ENCODE measurements at regions not wholly inside any gene's neighbourhood (a gene's known extent, or its start where the extent isn't known, plus 50 kb on each side); places are given as distances from the start of the nearest gene placed in this dataset.
"Not testable (repeated sequence)": the region's sequence is repeated elsewhere in the genome, so short reads cannot be mapped to it uniquely, and the experiment has no call there.

GRCh38 chr9:96072930-96073329 is 197.4 kb downstream of the ERCC6L2 start:
- in situ Hi-C loops (cut with MboI; ENCODE audit: low pct_unique_long_range_greater_than_20kb, low sequenced_read_pairs), result no loop called here
- no peak for DNase-seq

DNA sequence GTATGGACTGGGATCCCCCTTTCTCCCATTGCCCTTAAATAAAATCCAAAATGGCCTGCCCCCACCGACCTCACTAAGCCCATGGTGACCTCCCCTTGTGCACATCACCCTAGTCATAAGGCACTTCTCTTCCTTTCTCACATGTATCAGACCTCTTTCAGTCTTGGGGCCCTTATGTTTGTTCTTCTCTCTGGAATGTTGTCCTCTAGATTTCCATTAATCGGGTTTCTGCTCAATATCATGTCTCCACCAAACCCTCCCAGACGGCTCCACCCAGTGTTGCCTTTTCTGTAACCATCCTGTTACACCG is 196.3 kb downstream of the ERCC6L2 start:
- in situ Hi-C loops (cut with MboI; ENCODE audit: low pct_unique_long_range_greater_than_20kb, low sequenced_read_pairs), result no loop called here
- DNase-seq, result no peak

- in situ Hi-C loops (cut with MboI; ENCODE audit: low pct_unique_long_range_greater_than_20kb, low sequenced_read_pairs), result no loop called here
Measured at GRCh38 chr9:96071076-96071814, 195.8 kb downstream of the ERCC6L2 start.

DNA sequence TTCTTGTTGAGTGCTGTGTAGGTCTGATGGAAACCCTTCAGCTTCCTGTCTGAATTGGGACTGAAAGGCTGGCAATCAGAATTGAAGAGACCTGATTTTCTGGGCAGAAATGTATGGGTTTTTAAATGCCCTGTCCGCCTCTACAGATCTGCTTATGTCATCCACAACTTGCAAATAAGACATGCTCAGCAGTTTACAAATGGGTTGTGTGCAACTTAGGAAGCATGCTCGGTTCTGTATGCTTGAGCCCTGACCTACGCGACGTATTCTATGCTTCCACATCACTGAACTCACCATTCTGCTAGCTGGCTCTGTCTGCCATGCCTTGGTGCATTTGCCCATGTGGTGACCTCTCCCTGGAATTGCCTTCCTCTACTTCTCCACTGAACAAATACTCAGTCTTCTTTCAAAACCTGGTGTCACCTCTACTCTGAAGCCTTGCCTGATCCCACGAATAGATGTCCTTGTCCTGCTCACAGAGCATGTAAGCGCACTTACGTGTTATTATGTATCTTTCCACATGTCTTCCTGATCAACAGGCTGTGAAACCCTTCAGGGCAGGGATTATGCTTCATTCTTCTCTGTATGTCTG is 194.2 kb downstream of the ERCC6L2 start:
- no peak for DNase-seq
- in situ Hi-C loops (cut with MboI; ENCODE audit: low pct_unique_long_range_greater_than_20kb, low sequenced_read_pairs), result no loop called here

More at GRCh38 chr9:96071076-96071814, 195.8 kb downstream of the ERCC6L2 start:
- DNase-seq, result no peak

GRCh38 chr9:96068511-96068910 is 193.0 kb downstream of the ERCC6L2 start:
- DNase-seq, result no peak
- in situ Hi-C loops (cut with MboI; ENCODE audit: low pct_unique_long_range_greater_than_20kb, low sequenced_read_pairs), result no loop called here

DNA sequence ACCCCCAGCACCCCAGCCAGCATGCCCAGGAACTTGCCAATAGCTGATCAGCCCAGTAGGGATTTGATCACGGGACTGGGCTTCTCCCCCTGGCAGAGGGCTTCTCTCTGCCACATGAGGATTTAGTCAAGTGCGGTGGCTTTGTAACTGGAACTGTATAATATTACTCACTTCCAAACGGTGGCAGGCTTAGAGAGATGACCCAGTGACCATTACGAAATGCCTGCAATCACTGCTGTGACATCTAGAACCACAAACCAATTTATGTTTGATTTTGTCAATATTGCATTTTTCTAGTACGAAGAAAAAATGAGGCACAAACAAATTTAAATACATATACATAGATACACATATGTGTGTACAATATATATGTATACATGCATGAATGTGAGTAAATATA is 192.1 kb downstream of the ERCC6L2 start:
- in situ Hi-C loops (cut with MboI; ENCODE audit: low pct_unique_long_range_greater_than_20kb, low sequenced_read_pairs), result no loop called here
- no peak for DNase-seq

- DNase-seq, result no peak
- in situ Hi-C loops (cut with MboI; ENCODE audit: low pct_unique_long_range_greater_than_20kb, low sequenced_read_pairs), result no loop called here
Measured at GRCh38 chr9:96067004-96067403, 191.5 kb downstream of the ERCC6L2 start.

DNA sequence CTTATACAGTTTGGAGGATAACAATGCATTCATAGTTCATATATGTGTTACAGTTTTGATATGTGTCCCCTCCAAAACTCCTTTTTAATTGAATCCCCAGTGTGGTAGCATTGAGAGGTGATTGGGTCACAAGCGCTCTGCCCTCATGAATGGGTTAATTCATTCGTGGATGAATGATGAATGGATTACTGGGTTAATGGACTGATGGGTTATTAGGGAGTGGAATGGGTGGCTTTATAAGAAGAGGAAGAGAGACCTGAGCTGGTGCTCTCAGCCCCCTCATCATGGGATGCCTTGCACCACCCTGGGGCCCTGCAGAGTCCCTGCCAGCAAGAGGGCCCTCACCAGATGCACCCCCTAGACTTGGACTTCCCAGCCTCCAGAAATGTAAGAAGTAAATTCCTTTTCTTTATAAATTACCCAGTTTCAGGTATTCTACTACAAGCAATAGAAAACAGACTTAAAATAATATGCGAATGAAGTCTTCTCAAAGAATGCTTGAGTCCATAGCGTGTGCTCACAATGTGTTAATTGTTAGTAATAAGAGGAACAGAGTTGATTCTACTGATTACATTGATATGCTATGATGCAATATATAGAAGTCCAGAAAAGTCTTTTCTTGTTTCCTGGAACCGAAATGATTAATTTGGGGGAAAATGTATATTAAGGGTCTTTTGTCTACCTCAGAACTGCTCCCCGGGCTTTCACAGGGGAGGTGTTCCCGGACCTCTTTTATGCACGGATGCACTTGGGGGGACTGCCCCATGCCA is 190.2 kb downstream of the ERCC6L2 start:
- no peak for DNase-seq
- in situ Hi-C loops (cut with MboI; ENCODE audit: low pct_unique_long_range_greater_than_20kb, low sequenced_read_pairs), result no loop called here

- in situ Hi-C loops (cut with MboI; ENCODE audit: low pct_unique_long_range_greater_than_20kb, low sequenced_read_pairs), result no loop called here
- DNase-seq, result no peak
Measured at GRCh38 chr9:96064826-96065481, 189.5 kb downstream of the ERCC6L2 start.

- in situ Hi-C loops (cut with MboI; ENCODE audit: low pct_unique_long_range_greater_than_20kb, low sequenced_read_pairs), result no loop called here
- DNase-seq, result no peak
Measured at GRCh38 chr9:96062854-96063253, 187.4 kb downstream of the ERCC6L2 start.

DNA sequence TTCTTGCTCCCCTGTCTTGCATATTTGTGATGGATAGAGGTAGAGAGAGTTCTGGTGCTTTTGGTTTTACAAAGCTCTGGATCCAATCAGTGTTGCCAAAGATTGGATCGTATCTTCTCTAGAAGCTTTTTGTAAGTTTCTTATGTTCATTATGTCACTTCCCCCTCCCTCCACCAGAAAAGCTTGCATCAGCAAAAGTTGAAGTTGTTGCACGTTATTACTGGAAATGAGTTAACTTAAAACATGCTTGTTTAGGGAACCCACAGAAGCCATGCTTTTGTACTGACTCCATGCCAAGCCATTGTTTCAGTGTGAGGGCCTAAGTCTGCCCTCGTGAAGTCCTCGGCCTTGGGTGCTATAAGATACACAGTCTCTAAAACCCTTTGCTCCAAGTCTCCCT is 186.5 kb downstream of the ERCC6L2 start:
- in situ Hi-C loops (cut with MboI; ENCODE audit: low pct_unique_long_range_greater_than_20kb, low sequenced_read_pairs), result no loop called here
- DNase-seq, result no peak

DNA sequence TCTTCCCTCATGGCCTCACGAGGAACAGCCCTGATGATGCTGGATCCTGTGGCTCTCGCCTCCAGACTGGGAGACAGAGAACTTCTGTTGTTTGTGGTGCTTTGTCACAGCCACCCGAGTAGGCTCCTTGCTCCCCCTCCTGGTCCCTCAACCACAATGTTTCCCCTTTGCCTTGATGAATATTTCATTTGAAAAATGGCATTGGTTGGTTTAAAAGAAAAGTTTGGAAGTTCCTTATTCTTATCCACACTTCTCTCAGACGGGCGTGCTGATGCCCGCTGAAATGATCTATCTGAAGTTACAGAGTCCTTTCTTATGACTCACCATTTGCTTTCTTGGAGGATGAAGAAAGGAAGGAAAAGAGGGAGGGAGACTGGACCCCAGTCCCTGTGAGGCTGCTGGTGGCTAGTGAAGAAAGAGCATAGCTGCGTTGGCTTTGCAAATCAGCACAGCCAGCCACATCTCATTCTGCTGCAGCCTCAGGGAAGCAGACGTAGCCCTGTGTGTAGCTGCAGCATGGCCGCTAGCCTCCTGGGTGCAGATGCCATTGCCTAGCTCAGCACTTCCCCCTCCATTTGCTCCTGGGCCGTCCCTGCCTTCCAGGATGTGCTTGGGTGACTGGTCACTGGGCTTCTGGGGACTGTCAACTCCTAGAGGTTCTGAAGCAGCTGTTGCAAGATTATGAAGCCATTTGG is 185.9 kb downstream of the ERCC6L2 start:
- in situ Hi-C loops (cut with MboI; ENCODE audit: low pct_unique_long_range_greater_than_20kb, low sequenced_read_pairs), result no loop called here
- peak; percentile 59 for DNase-seq

- in situ Hi-C loops (cut with MboI; ENCODE audit: low pct_unique_long_range_greater_than_20kb, low sequenced_read_pairs), result no loop called here
- DNase-seq, result no peak
Measured at GRCh38 chr9:96058218-96058617, 182.7 kb downstream of the ERCC6L2 start.

DNA sequence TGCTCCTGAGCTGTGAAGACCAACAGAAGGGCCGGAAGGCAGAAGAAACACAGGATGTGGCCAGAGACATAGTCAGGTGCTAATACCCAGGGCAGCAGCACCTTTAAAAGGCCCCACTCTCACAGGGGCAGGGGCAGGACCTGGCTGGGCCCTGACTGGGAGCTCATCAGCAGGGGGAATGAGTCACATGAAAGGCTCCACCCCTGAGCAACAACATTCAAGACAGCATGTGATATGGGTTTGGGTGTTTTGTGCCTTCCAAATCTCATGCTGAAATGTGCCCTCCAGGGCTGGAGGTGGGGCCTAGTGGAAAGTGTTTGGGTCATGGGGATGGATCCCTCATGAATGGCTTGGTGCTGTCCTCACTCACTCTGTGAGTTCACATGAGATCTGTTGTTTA is 181.7 kb downstream of the ERCC6L2 start:
- DNase-seq, result no peak
- in situ Hi-C loops (cut with MboI; ENCODE audit: low pct_unique_long_range_greater_than_20kb, low sequenced_read_pairs), result no loop called here

GRCh38 chr9:96056226-96056625 is 180.7 kb downstream of the ERCC6L2 start:
- in situ Hi-C loops (cut with MboI; ENCODE audit: low pct_unique_long_range_greater_than_20kb, low sequenced_read_pairs), result no loop called here

DNA sequence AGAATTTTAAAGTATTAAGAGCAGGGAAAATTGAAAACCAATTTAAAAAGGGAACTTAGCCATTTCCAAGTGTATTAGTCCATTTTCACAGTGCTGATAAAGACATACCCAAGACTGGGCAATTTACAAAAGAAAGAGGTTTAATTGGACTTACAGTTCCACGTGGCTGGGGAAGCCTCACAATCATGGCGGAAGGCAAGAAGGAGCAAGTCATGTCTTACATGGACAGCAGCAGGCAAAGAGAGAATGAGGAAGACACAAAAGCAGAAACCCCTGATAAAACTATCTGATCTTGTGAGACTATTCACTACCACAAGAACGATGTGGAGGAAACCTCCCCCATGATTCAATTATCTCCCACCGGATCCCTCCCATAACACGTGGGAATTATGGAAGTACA is 178.8 kb downstream of the ERCC6L2 start:
- DNase-seq; in situ Hi-C loops (cut with MboI; ENCODE audit: low pct_unique_long_range_greater_than_20kb, low sequenced_read_pairs): not testable (repeated sequence)

More at GRCh38 chr9:96056226-96056625, 180.7 kb downstream of the ERCC6L2 start:
- no peak for DNase-seq

- in situ Hi-C loops (cut with MboI; ENCODE audit: low pct_unique_long_range_greater_than_20kb, low sequenced_read_pairs), result no loop called here
- DNase-seq, result no peak
Measured at GRCh38 chr9:96052686-96053085, 177.2 kb downstream of the ERCC6L2 start.

- DNase-seq, result no peak
- in situ Hi-C loops (cut with MboI; ENCODE audit: low pct_unique_long_range_greater_than_20kb, low sequenced_read_pairs), result no loop called here
Measured at GRCh38 chr9:96051423-96051822, 175.9 kb downstream of the ERCC6L2 start.

DNA sequence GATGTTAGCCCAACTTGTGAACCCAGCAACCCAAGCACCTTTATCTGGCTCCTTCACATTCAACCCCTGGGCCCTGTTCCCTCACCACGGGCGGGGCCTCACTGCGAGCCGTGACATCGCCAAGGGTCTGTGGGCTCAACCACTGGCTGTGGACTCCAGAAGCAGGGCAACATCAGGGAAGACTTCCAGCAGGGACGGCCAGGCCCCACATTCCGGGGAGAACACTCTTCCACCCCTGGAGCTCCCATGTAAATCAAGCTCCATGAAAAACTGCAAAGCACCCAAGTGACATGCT is 175.3 kb downstream of the ERCC6L2 start:
- DNase-seq, result no peak
- in situ Hi-C loops (cut with MboI; ENCODE audit: low pct_unique_long_range_greater_than_20kb, low sequenced_read_pairs), result no loop called here
